ENCODE measurements at regions not wholly inside any gene's neighbourhood (a gene's known extent, or its start where the extent isn't known, plus 50 kb on each side); places are given as distances from the start of the nearest gene placed in this dataset.
A peak's percentile ranks its signal among the peaks of the same experiment; 100 is the strongest.

DNA sequence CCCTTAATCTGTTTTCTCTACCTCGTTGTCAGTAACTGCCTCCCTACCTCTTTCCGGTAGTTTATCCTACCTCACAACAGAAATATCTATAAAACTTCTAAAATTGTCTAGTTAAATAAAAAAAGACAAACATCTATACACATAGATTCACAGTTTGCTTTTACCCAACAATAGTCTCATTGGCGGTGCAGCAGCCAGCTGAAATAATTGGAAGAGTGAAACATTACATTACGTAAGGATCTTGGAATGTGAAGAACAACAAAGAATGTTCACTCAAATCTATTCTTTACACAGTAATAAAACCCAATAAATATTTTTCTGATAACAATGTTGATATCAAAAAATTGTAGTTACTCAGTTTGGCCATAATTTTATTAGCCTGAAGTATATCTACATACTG, 115.5 kb upstream of the ARPP21 start:
- ChIA-PET CTCF (interaction anchor here (0.6 kb wide), 1 partner anchor 620 kb away, joined by 5 read pairs; no protein-coding TSS in a partner anchor), POLR2A (interaction anchor here (0.7 kb wide), 1 partner anchor 529 kb away, joined by 3 read pairs; no protein-coding TSS in a partner anchor)
- Mint-ChIP-seq H3K4me1 (ENCODE audit: insufficient read depth, unreplicated experiment) (no peaks in the 10 kb centered on the region), H3K27me3 (ENCODE audit: insufficient read depth, unreplicated experiment) (peaks cover 37% of the 10 kb centered on the region), H3K36me3 (ENCODE audit: insufficient read depth, unreplicated experiment) (no peaks in the 10 kb centered on the region), H3K4me3 (ENCODE audit: unreplicated experiment) (no peak overlapping the region), H3K27ac (ENCODE audit: low read depth, unreplicated experiment) (no peak overlapping the region), H3K9me3 (ENCODE audit: unreplicated experiment) (no peaks in the 10 kb centered on the region)
- intact Hi-C loops (cut with micrococcal nuclease), result no loop called here
- BruUV-seq (replicated peaks), result no TSS peak
- DNase-seq (ENCODE audit: unreplicated experiment), result peak; percentile 8
- TF ChIP-seq CTCF (IDR thresholded peaks at IDR 0.05; ENCODE audit: unreplicated experiment), result no peak

DNA sequence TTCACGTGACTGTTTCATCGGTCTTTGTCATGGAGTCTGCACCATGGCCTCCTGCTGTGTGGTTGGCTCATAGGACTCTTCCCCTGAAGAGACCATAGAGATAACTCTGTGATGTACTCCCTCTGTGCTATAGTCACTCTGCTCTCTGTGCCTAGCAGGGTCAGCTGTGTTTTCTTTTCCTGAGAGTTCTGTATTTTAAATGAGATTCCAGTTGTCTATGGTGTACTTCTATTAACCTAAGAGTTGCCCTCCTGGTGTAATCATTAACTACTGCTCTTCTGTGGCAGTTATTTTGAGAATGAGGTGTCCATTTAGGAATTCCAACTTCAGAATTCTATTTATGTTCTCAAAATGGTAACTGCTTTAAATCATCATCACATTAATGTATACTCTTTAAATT, 114.5 kb upstream of the ARPP21 start:
- POLR2A ChIA-PET, result no interaction called here
- H3K4me1 Mint-ChIP-seq (ENCODE audit: insufficient read depth, unreplicated experiment), result no peaks in the 10 kb centered on the region
- H3K36me3 Mint-ChIP-seq (ENCODE audit: insufficient read depth, unreplicated experiment), result no peaks in the 10 kb centered on the region
- DNase-seq (ENCODE audit: unreplicated experiment), result no peak
- no peak overlapping the region for H3K27ac Mint-ChIP-seq (ENCODE audit: low read depth, unreplicated experiment)
- BruUV-seq (replicated peaks), result no TSS peak
- H3K4me3 Mint-ChIP-seq (ENCODE audit: unreplicated experiment), result no peak overlapping the region
- peaks cover 40% of the 10 kb centered on the region for H3K27me3 Mint-ChIP-seq (ENCODE audit: insufficient read depth, unreplicated experiment)
- TF ChIP-seq CTCF (IDR thresholded peaks at IDR 0.05; ENCODE audit: unreplicated experiment), result no peak
- no peaks in the 10 kb centered on the region for H3K9me3 Mint-ChIP-seq (ENCODE audit: unreplicated experiment)
- CTCF ChIA-PET, result no interaction called here
- intact Hi-C loops (cut with micrococcal nuclease), result no loop called here

- POLR2A ChIA-PET, result no interaction called here
- Mint-ChIP-seq H3K9me3 (ENCODE audit: unreplicated experiment) (no peaks in the 10 kb centered on the region), H3K36me3 (ENCODE audit: insufficient read depth, unreplicated experiment) (no peaks in the 10 kb centered on the region), H3K27ac (ENCODE audit: low read depth, unreplicated experiment) (no peak overlapping the region), H3K4me1 (ENCODE audit: insufficient read depth, unreplicated experiment) (no peaks in the 10 kb centered on the region), H3K27me3 (ENCODE audit: insufficient read depth, unreplicated experiment) (peaks cover 52% of the 10 kb centered on the region), H3K4me3 (ENCODE audit: unreplicated experiment) (no peak overlapping the region)
- intact Hi-C loops (cut with micrococcal nuclease), result no loop called here
- BruUV-seq (replicated peaks), result no TSS peak
- DNase-seq (ENCODE audit: unreplicated experiment), result no peak
- TF ChIP-seq CTCF (IDR thresholded peaks at IDR 0.05; ENCODE audit: unreplicated experiment), result no peak
- CTCF ChIA-PET, result no interaction called here
Observed at GRCh38 chr3:35528728-35529127, 110.6 kb upstream of the ARPP21 start.

DNA sequence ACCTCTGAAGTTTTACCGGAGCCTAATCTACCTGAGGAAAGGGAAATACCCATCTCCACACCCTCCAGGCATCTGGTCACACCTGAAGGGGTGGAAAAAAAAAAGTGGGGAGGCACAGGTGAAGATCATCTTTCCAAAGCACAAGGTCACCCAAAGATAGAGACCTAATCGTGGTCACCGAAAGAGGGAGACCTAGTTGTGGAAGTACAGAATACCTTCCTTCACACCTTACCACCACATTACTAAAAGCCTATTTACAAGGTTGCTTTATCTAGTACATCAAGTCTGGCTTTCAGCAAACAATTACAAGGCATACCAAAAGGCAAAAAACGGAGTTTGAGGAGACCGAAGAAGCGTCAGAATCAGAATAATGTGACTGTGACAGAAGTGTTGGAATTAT, 110.0 kb upstream of the ARPP21 start:
- H3K4me1 Mint-ChIP-seq (ENCODE audit: insufficient read depth, unreplicated experiment), result peaks cover under 1% of the 10 kb centered on the region
- ChIA-PET POLR2A (no interaction called here), CTCF (interaction anchor here (0.6 kb wide), 1 partner anchor 1582 kb away, joined by 3 read pairs; no protein-coding TSS in a partner anchor)
- peaks cover 55% of the 10 kb centered on the region for H3K27me3 Mint-ChIP-seq (ENCODE audit: insufficient read depth, unreplicated experiment)
- TF ChIP-seq CTCF (IDR thresholded peaks at IDR 0.05; ENCODE audit: unreplicated experiment), result no peak
- no TSS peak for BruUV-seq (replicated peaks)
- no peak overlapping the region for H3K4me3 Mint-ChIP-seq (ENCODE audit: unreplicated experiment)
- H3K9me3 Mint-ChIP-seq (ENCODE audit: unreplicated experiment), result no peaks in the 10 kb centered on the region
- no peak for DNase-seq (ENCODE audit: unreplicated experiment)
- intact Hi-C loops (cut with micrococcal nuclease), result no loop called here
- no peaks in the 10 kb centered on the region for H3K36me3 Mint-ChIP-seq (ENCODE audit: insufficient read depth, unreplicated experiment)
- H3K27ac Mint-ChIP-seq (ENCODE audit: low read depth, unreplicated experiment), result no peak overlapping the region
